HPDE6-E6E7 (cell line): ENCODE measurements at regions not wholly inside any gene's neighbourhood (a gene's known extent, or its start where the extent isn't known, plus 50 kb on each side); places are given as distances from the start of the nearest gene placed in this dataset.
"Not testable (repeated sequence)": the region's sequence is repeated elsewhere in the genome, so short reads cannot be mapped to it uniquely, and the experiment has no call there.

ENCODE experiments used
- DNase-seq: peaks from one replicate; pipeline ENCODE4 v3.0.0; 2011; ENCODE audit warnings: missing footprints; ENCODE audit errors: extremely low spot score

- DNase-seq: no peak
Observed at GRCh38 chr14:105581551-105582341, 55.4 kb downstream of the TMEM121 start.

DNA sequence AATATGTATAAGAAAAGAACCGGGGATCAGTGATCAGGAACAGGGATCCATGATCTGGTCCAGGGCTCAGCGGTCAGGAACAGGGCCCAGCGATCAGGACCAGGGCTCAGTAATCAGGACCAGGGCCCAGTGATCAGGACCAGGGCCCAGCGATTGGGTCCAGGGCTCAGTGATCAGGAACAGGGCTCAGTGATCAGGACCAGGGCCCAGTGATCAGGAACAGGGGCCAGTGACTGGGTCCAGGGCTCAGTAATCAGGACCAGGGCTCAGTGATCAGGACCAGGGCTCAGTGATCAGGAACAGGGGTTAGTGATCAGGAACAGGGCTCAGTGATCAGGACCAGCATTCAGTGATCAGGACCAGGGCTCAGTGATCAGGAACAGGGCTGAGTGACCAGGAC, 56.3 kb downstream of the TMEM121 start:
- no peak for DNase-seq

DNA sequence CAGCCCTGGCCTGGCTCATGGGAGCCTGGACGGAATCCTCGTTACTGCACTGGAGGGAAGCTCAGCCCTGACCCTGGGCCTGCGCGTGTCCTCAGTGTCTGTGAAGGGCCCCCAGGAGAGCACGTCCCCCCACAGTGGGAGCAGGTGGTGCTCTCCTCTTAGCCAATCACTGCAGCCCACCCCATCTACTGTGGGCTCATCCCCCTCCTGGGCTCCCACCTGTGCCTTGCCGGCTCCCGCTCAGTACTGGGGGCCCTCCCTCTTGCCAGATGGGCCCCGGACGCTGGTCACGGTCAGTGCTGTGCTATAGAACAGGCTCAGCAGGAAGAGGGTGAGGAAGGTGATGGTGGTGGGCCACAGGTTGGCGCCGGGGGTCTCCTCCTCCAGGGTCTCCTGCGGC, 57.5 kb downstream of the TMEM121 start:
- DNase-seq: not testable (repeated sequence)

GRCh38 chr14:105585290-105585689, 58.9 kb downstream of the TMEM121 start:
- DNase-seq: not testable (repeated sequence)

DNA sequence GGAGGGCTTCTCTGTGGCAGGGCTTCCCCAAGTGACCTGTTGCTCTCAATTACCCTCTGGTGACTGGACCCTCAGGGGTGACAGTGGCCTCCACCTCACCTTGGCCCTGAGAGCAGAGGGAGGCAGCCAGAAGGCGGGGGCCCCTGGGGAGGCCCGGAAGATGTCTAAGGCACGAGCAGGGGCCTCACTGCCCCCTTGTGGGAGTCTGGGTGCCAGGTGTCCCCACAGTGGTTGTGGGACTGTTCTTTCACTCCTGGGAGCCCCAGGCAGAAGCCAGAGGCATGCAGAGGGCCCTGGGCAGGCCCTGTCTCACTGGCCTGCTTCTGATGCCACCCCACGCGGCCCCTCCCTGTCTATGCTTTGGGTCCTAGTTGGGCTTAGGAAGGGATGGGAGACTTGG, 59.3 kb downstream of the TMEM121 start:
- DNase-seq: not testable (repeated sequence)

- not testable (repeated sequence) for DNase-seq
Observed at GRCh38 chr14:105586144-105586872, 59.9 kb downstream of the TMEM121 start.

DNA sequence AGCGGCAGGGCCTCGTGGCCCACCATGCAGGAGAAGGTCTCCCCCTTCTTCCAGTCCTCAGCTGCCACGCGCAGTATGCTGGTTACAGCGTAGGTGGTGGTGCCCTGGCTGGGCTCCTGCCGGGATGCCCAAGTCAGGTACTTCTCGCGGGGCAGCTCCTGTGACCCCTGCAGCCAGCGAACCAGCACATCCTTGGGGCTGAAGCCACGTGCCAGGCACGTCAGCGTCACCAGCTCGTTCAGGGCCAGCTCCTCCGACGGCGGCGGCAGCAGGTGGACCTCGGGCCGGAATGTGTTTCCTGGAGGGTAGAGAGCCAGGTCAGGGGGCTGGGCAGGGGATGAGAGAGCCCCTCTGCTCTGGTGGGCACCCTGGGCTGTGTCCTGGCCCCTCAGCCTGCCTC, 60.7 kb downstream of the TMEM121 start:
- DNase-seq: not testable (repeated sequence)

- not testable (repeated sequence) for DNase-seq
Observed at GRCh38 chr14:105587482-105588235, 61.3 kb downstream of the TMEM121 start.

- no peak for DNase-seq
Observed at GRCh38 chr14:105588236-105588860, 62.0 kb downstream of the TMEM121 start.

DNA sequence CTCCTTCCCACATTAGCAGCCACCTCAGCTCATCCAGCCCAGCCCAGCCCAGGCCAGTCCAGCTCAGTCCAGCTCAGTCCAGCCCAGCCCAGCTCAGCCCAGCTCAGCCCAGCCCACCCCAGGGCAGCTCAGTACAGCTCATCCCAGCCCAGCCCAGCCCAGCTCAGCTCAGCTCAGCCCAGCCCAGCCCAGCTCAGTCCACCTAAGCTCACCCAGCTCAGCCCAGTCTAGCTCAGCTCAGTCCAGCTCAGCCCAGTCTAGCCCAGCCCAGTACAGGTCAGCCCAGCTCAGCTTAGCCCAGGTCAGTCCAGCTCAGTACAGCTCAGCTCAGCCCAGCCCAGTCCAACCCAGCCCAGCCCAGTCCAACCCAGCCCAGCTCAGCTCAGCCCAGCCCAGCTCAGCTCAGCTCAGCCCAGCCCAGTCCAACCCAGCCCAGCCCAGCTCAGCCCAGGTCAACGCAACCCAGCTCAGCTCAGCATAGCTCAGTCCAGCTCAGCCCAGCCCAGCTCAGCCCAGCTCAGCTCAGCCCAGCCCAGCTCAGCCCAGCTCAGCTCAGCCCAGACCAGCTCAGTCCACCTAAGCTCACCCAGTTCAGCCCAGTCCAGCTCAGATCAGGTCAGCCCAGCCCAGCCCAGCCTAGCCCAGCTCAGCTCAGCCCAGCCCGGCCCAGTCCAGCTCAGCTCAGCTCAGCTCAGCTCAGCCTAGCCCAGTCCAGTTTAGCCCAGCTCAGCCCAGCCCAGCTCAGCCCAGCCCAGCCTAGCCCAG, 63.0 kb downstream of the TMEM121 start:
- no peak for DNase-seq

GRCh38 chr14:105589926-105590185, 63.5 kb downstream of the TMEM121 start:
- not testable (repeated sequence) for DNase-seq

DNA sequence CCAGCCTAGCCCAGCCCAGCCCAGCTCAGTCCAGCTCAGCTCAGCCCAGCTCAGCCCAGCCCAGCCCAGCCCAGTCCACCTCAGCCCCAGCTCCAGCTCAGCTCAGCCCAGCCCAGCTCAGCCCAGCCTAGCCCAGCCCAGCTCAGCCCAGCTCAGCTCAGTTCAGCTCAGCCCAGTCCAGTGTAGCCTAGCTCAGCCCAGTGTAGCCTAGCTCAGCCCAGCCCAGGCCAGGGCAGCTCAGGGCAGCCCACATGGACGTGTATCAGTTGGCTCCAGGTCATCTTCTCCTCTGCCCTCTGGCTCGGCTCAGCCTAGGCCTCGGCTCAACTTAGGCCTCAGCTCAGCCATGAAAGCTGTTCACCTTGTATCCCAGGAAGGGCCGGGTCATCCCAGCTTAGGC, 64.7 kb downstream of the TMEM121 start:
- no peak for DNase-seq

GRCh38 chr14:105591792-105592341, 65.5 kb downstream of the TMEM121 start:
- not testable (repeated sequence) for DNase-seq

- not testable (repeated sequence) for DNase-seq
Observed at GRCh38 chr14:105592646-105593045, 66.3 kb downstream of the TMEM121 start.

GRCh38 chr14:105595346-105595745, 69.0 kb downstream of the TMEM121 start:
- DNase-seq: not testable (repeated sequence)

DNA sequence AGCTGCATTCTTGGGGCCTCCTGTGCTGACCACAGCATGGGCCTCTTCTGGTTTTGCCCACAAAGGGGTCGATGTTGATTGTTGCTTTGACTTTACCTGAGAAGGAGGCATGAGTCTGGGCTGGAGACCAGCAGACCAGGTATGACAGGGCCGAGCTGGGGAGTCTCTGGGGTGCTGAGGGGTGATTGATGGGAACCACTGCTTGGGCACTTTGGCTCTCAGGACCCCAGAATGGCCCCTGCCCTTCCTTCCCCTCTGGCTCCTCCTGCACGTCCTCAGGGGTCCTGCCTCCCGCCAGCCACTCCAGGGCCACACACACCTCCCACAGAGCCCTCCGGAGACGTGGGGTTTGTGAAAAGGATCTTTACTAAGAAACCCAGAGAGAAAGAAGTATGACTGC, 70.0 kb downstream of the TMEM121 start:
- not testable (repeated sequence) for DNase-seq

DNA sequence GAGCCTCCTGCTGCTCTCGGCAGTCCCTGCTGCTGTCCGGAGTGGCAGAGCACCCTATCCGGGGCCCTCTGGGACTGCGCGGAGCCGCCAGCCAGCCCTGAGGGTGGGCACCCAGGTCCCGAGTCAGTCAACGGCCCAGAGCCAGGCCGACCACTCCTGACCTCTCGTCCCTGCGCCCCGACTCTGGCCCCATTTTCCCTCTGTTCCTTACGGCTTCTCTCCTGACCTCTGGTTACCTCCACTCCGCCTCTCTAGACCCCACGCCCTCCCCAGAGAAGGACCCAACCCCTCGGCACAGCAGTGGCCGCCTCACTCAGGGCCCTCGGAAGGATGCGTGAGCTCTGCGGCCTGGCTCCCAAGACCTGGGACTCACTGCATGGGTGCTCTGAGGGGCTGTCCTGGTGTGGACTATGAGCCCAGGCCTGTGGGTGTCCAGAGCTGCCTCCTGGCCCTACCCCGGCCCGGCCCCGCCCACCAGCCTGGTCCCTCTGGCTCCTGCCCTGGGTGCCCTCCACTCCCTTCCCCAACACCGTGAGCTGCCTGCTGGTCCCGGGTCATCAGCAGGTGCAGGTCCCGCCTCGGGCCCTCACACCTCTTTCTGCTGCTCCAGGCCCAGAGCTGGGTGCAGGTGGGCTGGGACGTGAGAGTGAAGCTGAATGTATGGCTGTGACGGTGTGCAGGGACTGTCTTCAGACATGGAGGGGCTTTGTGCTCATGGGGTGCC, 71.8 kb downstream of the TMEM121 start:
- DNase-seq: not testable (repeated sequence)

GRCh38 chr14:105598925-105599586, 72.7 kb downstream of the TMEM121 start:
- DNase-seq: not testable (repeated sequence)

GRCh38 chr14:105600195-105600938, 74.0 kb downstream of the TMEM121 start:
- DNase-seq: not testable (repeated sequence)
